Activated CD8-positive, alpha-beta memory T cell treated with anti-CD3 and anti-CD28 coated beads, Interleukin-2, amount 50 U/mL, for 24 hours (primary cell): ENCODE measurements at regions not wholly inside any gene's neighbourhood (a gene's known extent, or its start where the extent isn't known, plus 50 kb on each side); places are given as distances from the start of the nearest gene placed in this dataset.
"Not testable (repeated sequence)": the region's sequence is repeated elsewhere in the genome, so short reads cannot be mapped to it uniquely, and the experiment has no call there.

Experiments
- DNase-seq: peaks from one replicate; pipeline ENCODE4 v3.0.0-alpha.2; 2020; ENCODE audit errors: extremely low read depth

DNA sequence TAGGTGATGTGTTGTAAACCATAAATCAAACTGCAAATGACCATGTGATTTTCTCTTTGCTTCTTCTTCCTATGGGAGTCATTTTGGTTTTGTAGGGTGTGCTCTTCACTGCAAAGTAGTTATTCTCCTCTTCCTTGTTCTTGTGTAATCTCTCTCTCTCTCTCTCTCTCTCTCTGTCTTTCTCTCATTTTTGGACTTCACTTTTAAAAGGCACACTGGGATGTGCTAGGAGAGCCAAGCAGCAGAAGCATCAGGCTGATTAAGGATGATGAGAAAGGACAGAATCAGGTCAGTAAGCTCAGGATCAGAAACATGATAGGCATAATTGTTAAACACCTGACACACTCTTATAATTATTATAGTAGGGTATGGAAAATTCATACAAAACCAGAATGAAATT, 505.3 kb upstream of the ZNF608 start:
- no peak for DNase-seq

DNA sequence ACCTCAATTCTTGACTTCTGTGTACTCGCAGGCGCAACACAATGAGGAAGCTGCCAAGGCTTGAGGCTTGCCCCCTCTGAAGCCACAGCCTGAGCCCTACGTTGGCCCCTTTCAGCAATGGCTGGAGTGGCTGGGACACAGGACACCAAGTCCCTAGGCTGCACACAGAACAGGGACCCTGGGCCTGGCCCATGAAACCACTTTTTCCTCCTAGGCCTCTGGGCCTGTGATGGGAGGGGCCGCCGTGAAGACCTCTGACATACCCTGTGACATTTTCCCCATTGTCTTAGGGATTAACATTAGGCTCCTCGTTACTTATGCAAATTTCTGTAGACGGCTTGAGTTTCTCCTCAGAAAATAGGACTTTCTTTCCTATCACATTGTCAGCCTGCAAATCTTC, 507.2 kb upstream of the ZNF608 start:
- DNase-seq, result not testable (repeated sequence)

DNA sequence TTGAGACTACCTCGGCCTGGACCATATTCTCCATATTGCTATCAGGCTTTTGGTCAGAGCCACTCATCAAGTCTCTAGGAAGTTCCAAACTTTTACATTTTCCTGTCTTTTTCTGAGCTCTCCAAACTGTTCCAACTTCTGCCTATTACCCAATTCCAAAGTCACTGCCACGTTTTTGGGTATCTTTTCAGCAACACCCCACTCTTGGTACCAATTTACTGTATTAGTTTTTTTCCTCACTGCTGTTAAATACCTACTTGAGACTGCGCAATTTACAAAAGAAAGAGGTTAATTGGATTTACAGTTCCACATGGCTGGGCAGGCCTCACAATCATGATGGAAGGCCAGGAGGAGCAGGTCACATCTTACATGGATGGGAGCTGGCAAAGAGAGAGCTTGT, 507.8 kb upstream of the ZNF608 start:
- DNase-seq, result no peak

DNA sequence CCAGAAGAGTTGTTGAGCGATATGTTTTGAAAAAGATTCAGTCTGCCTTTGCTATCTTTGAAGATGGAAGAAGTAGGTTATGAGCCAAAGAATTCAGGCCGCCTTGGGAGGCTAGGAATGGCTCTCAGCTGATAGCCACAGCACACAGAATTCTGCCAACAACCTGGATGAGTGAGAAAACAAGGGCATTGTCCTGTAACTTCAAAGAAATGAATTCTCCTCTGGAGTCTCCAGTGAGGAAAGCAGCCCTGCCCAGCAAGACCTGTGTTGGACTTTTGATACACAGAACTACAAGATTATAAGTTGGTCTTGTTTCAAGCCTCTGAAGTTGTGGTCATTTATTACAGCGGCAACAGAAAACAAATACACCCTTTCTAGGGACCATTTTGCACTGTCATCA, 509.9 kb upstream of the ZNF608 start:
- DNase-seq, result no peak

DNA sequence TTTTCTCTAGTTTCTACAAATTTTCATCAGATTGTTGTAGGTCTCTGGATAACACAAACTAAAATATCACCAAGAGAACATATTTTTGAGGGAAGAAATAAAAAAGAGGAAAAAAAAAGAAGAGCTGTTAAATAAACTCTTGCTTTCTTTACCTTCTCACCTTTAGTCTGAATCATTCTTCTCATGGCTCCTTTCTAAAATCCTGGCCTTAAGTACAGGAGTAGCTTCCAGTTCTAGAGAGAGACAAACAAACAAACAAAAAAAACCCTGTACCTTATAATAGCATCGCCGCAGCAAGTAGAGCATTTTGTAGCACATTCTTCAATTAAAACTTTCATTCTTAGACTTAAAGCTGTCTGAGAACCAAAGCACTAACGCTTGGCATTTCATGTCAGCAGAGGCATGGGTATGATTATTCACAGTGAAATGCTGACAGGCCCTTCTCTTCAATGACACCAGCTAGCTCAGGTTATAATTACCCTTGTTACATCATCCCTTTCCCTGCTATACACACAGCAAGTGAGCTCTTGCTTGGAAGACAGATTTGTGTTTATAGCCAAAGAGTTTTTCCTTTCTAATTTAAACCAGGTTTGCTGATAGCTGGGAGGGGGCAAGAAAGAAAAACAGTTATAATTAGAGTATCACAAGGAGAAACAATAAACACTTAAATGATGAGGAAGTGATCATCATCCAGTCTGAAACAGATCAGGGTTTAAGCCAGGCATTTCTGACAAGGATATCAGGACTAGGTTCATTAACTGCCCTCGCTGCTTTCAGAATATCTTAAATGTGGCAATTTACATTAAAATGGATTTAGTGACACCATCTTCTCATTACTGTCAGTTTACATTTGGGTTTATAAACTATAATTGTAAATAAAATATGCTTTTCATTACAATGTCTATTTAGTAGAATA, 510.9 kb upstream of the ZNF608 start:
- no peak for DNase-seq

DNA sequence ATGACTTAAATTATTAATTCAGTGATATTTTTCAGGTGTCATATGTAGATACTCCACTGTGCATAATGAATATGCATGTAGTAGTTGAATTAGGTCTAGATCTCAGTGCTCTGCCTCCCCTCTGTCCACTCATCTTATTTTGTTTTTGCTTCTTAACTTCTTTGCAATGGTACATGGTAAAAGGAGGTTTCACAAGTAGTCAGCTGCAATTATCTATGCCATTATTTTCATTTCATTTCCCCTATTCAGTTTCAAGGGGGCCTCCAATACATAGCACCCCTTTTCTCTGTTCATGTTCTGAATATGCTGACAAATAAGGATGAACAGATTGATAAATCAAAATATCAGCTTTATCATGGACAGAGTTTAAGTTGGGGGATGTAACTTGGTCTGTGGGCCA, 511.6 kb upstream of the ZNF608 start:
- DNase-seq, result no peak

DNA sequence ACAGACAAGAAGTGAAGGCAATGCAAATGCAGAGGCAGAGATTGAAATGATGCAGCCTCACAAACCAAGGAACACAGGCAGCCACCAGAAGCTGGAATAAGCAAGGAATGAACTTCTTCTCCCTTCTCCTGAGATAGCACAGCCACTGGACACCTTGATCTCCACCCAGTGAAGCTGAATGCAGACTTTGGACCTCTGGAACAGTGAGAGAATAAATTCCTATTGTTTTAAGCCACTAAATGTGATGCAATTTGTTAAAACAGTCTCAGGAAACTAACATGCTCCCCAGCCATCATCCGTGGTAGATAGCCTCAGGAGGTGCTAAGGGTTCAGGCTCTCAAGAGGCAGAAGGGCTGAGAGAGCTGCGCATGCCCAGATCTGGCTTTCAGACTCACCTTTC, 512.2 kb upstream of the ZNF608 start:
- no peak for DNase-seq

DNA sequence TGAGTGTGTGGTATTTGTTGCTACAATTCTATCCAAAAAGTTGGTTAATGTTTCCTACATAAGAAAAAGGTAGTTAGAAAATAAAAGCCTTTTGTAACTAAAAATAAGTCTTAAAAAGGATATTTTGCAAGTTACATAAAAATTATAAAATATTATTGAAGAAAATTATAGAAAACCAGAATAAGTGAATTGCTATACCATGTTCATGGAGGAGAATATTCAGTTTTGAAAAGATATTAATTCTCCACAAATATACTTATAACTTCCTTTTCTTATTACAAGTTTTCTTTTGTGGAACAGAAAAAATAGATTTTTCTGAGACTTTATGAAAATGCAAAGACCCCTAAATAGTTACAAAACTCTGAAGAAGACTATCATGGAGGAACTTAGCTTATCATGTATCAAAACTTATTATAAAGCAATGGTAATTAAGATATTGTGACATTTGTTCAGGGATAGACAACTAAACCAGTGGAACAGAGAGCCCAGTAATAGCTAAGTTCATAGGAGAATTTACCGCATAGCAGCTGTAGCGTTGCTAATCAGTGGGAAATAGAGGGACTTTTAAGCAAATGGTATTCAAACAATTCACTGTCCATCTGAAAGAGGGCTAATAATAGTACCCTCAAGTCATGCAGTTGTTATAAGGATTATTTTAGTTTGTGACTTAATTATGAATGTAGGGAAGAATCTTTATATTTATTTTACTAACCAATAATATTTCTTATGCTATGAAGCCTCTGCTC, 515.2 kb upstream of the ZNF608 start:
- no peak for DNase-seq

DNA sequence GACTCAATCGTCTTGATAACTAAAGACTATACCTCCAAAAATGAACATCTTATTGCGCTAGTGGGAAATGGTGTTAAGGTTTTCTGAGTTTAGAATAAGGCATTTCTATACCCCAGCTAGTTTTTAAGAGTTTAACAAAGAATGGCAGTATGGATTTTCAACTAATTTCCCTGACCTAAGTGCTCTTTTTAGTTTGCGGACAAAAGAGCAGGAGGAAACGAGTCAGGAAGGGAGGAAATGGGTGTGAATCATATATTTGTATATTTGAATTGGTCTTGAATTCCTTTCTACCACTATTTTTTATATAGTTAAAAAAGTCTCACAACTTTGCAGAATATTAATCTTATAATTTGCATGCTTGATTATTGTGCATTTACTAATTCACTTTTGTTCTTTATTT, 516.3 kb upstream of the ZNF608 start:
- DNase-seq, result no peak

DNA sequence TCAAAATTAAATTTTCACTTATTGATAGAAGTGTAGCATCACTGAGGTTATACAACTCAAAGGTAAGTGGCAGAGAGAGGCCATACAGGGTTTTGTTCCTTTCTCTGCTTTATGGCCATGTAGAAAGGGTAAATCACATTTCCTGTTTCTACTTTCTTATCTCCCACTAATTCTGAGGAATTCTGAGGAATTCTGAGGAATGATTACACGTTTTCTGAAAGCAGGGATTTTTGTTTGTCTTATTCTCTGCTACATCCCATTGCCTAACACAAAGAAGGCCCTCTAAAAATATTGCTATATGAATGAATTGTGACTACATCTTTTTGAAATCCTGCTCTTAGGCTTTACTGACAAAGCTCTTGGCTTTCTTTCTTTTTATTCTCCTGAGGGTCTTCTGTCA, 516.9 kb upstream of the ZNF608 start:
- DNase-seq, result no peak

DNA sequence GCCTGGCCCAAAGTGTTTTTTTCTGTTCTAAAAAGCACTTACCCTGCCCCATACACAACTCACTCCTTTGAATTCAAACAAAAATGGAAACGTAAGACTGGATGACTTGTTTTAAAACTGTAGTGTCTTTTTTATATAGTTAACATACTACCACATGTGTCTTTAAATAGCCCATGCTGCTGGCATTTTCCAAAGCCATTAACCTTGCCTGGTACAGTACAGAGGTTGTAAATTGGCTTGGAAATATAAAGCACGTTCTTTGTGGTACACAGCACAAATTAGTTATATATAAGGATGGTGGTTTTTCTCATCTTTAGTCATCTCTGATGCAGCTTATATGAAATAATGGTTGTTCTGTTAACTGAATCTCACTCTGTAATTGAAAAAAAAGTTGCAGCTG, 519.7 kb upstream of the ZNF608 start:
- no peak for DNase-seq

DNA sequence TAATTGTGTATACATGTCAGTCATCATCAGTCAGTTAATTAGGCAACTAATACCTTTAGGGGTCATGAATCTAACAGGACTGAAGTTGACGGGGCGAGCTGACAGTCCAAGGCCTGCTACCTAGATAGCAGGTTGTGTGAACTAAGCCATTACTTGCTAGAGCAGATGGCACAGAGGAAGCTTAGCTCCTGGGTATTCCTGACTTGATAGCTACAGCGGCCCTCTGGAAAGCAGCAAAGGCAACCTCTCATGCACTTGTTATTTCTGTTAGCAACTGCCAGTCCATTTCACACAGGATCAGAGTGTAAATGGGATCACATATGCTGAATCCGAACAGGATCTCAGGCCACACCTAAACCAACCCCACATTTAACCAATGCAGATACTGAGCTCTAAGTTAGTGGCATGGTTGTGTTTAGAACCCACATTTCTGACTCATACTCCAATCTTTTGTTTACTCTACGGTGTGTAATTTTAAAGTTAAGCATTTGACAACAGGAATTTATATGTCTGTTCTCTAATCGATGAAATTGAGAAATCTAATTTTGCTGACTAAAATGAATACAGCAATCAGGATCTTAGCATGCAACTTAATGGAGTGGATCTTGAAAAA, 521.3 kb upstream of the ZNF608 start:
- no peak for DNase-seq

DNA sequence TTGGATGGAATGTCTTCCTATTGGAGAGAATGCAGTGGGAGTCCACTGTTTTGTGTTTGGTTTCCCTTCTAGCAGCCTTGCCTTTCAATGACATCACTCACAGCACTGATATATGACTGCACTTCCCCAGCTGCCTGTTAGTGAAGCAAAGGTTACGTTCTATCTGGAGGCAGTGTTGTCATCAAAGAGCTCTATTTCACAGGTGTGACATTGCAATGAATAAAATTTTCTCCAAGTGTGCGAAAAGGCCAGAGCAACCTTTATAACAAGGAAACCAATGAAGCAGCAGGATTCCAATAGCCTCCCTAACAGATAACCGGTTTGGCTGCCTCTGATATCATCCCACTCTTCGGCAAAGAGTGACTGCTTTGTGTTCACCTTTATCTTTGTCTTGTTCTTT, 523.5 kb upstream of the ZNF608 start:
- no peak for DNase-seq

DNA sequence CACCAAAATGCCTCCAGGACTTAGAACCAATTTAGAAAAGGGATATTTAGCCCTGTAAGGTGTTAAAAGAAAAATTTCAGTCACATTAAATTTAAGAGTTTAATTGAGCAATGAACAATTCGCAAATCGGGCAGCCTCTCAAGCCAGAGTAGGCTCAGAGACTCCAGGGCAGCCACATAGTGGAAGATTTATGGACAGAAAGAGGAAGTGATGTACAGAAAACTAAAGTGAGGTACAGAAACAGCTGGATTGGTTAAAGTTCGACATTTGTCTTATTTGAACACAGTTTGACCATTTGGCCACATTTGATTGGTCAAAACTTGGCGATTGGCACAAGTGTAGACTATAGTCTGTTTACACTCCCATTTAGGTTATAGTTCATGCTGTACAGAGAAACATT, 525.9 kb upstream of the ZNF608 start:
- no peak for DNase-seq

DNA sequence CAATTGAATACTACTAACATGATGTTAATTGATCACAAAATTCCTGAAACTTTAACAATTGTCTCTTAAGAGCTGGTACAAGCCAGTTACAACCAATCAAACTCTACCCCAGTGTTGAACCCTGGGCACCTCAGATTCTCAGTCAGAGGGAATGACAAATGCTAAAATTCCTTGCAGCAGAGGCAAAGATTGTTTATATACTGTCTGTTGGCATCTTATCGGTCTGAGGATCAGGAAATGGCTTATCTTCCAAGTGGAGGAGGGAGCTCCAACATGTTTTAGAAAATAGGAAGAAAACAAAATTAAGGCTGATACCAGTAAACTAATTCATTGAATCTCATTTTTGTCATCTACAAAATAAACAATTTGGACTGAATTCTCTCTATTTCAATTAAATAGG, 527.8 kb upstream of the ZNF608 start:
- DNase-seq, result no peak

DNA sequence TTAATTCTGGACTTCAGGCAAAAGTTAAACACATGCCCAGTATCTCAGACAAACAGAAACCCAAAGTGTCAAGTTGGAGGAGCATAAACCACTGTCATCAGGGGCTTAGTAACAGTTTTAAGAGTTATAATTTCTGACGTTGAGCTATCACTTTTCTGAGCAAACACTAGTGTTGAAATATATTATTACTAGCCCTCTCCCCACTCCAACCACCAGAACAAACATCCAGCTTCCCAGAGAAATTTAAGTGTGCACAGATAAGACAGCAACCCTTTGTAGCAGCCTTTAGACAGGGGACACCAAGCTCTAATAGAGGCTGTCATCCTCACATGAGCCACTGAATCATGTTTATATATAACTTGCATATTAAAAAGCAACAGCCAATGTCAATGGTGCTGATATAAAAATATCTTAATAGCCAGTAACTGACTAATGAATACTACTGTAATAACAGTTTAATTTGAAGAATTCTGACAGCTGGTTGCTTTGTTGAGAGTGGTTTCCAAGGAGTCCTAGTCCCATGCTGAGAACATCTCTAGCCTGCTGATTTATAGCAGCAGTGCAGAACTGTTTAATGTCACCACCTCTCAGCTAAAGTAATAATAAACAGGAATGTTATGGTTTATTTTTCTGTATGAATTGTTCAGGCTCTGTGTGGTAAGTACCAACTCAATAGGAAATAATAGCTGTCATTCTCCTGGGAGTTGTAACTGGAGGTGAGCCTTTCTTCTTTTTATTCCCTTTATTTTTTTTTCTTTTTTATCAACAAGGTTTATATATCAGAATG, 528.7 kb upstream of the ZNF608 start:
- DNase-seq, result no peak

DNA sequence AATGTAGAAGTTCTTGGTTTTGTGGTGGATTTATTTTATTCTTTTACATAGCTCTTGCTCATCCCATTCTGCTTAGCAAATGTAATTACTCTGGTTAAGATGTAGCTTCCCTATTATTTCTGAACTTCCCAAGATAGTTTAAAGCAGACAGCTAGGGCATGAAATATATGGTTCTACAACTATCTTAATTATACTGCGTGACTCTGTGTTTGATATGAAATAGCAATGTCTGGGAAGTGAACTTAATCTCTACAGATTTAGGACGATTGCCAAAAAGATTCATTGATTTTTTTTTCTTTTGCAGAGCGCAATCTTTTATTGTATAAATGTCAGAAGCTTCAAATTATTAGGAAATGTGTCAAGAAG, 529.3 kb upstream of the ZNF608 start:
- DNase-seq, result no peak

DNA sequence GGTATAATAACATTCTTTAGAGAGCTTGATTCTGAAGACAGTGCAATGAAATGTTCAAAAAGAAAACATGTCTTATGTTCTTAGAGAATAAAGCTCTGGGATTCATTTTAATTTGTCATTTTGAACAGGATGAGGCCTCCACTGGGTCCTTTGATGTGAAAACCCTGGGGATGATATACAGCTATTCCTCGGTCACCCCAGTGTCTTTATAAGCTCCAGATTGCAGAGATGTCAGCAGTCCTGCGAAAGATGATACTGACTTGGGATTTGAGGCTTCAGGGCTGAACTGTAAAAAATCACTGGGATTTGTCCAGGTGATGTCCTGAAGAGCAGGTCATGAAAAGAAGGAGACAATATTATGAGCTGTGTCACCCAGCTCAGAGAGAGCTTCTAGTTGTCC, 529.7 kb upstream of the ZNF608 start:
- DNase-seq, result no peak

DNA sequence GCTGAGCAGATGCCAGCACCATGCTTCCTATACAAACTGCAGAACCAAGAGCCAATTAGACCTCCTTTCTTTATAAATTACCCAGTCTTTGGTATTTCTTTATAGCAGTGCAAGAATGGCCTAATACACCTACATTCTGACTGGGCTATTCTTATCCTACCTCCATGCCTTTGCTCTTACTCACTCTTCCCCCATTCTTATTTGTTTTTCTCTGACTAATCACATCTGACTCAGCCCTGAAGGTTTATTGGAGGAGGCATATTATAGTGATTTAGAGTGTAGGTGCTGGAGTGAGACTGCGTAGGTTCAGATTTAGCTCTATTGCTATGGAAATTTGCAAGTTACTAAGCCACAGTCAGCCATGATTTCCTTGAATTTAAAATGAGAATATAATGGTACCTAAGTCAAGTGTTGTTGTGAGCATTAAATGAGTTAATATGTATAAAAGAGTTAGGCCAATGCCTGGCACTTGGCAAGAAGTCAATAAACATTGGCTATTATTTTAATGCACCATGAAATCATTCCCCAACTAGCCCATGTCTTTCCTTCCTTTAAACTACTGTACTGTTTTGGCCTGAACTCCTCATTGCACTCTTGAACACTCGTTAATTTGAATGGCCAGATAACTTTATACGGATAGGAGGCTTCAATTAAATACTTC, 531.2 kb upstream of the ZNF608 start:
- DNase-seq, result no peak

DNA sequence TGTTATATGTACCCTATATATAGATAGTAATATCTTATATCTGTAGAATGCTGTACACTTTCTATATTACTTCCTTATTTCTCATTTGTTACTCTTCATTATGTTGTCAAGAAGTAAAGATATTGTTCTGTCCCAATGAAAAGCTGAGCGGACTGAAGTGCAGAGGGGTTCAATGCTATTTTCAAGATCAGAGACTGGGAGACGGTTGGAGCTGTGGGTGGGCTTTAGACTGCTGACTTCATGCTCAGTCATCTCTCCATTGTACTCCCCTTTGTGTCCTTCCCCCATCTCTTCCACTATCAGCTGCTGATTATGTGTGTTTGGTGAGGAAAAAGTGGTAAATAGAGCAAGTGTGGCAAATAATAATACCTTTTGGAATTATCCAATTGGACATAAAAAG, 532.3 kb upstream of the ZNF608 start:
- no peak for DNase-seq

DNA sequence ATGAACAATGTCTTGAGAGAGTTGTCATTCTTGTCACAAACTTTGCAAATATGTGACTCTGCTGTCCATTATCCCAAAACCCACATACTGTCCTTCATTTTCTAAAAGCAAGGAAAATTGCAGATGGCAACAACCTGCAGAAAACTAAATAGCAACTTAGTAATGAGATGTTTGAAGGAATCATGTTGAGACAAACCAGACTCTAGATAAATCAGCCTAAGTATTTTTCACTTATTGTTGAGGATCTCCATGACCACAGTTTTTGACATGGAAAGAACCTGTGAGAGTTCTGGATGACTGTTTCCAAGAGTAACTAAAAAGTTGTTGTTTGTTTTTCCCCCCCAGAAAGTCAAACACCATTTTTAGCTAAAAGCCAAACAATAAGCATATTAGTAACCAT, 535.2 kb upstream of the ZNF608 start:
- DNase-seq, result no peak

DNA sequence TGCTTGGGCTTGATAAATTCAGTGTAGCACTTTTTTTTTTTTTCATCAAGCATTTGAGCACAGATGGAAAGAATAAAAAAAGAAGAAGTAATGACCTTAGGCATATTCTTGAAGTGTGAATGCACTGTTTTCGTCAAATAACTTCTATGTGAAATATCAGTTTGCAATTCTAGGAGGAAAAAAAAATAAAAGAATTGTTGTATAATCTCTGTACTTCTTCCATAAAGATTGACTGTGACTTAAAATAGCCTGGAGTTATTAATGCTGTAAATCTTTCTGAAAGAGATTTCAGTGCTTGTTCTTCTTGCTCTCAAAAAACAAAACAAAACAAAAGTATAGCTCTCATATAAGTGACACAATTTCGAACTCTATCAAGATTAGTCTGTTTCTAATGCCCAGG, 536.9 kb upstream of the ZNF608 start:
- no peak for DNase-seq
